ENCODE measurements at regions not wholly inside any gene's neighbourhood (a gene's known extent, or its start where the extent isn't known, plus 50 kb on each side); places are given as distances from the start of the nearest gene placed in this dataset.

GRCh38 chr17:73722165-73722564 lies 77.9 kb upstream of the SDK2 start:
- no peak for DNase-seq (ENCODE audit: low read depth in 4 of 4, low spot score in 3 of 4)

GRCh38 chr17:73723317-73723716 lies 79.1 kb upstream of the SDK2 start:
- no peak for DNase-seq (ENCODE audit: low read depth in 4 of 4, low spot score in 3 of 4)

GRCh38 chr17:73724341-73724740 lies 80.1 kb upstream of the SDK2 start:
- no peak for DNase-seq (ENCODE audit: low read depth in 4 of 4, low spot score in 3 of 4)

- no peak for DNase-seq (ENCODE audit: low read depth in 4 of 4, low spot score in 3 of 4)
These were observed 80.7 kb upstream of the SDK2 start for GRCh38 chr17:73724990-73725389.

- DNase-seq (ENCODE audit: low read depth in 4 of 4, low spot score in 3 of 4), result no peak
These were observed 81.7 kb upstream of the SDK2 start for GRCh38 chr17:73725794-73726515.

DNA sequence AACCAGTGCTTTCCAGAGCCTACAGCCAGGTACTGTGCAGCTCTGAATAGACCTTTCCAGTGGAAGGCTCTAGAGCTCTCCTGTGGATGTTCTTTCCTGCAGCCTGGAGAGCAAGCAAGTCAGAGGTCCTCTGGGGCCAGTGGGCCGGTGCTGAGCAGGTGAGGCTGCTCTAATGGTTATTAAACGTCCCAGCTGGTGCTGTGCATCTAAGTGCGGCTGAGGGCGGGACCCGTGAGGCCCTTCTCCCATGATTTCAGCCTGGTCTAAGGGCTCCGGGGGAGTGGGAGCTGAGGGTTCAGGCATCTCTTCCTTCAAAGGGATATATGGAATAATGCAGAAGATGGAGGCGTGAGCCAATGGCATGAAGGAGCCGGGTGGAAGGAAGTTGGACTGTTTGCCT lies 83.7 kb upstream of the SDK2 start:
- no peak for DNase-seq (ENCODE audit: low read depth in 4 of 4, low spot score in 3 of 4)

GRCh38 chr17:73729101-73729500 lies 84.9 kb upstream of the SDK2 start:
- no peak for DNase-seq (ENCODE audit: low read depth in 4 of 4, low spot score in 3 of 4)

DNA sequence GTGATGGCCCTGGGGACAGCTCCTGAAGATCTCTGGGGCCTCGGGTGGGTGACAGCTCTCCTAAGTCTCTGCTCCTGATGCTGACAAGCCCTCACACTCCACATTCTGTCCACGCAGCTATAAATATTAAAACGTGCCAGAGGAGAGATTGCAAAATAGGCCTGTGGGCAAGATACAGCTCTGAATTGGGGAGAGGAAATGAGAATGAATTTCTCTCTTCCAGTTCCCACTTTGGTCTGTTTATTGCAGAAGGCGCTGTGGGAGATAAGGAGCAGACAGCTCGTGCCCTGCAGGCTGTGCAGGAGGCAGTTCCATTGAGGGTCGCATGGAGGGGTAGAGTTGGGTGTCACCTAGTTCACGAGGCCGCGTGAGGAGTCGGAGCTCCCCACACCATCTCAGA lies 87.5 kb upstream of the SDK2 start:
- no peak for DNase-seq (ENCODE audit: low read depth in 4 of 4, low spot score in 3 of 4)

DNA sequence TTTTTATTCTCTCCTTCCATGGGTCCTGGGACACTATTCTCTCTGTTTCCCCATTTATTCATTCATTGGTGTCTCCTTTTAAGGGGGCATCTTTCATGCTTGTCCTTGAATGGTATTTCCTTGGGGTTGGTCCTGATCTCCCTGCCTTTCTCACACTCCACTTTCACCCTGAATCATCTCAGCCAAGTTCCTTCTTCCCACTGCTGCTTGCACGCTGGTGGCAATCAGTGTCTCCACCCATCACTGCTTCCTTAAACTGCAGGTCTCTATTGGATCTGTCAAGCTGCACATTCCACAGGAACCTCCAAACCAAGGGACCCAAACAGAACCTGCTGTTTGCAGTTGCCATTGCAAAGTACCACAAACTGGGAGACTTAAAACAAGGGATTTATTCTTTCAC lies 89.3 kb upstream of the SDK2 start:
- DNase-seq (ENCODE audit: low read depth in 4 of 4, low spot score in 3 of 4), result no peak

GRCh38 chr17:73735245-73735644 lies 91.0 kb upstream of the SDK2 start:
- DNase-seq (ENCODE audit: low read depth in 4 of 4, low spot score in 3 of 4), result no peak

DNA sequence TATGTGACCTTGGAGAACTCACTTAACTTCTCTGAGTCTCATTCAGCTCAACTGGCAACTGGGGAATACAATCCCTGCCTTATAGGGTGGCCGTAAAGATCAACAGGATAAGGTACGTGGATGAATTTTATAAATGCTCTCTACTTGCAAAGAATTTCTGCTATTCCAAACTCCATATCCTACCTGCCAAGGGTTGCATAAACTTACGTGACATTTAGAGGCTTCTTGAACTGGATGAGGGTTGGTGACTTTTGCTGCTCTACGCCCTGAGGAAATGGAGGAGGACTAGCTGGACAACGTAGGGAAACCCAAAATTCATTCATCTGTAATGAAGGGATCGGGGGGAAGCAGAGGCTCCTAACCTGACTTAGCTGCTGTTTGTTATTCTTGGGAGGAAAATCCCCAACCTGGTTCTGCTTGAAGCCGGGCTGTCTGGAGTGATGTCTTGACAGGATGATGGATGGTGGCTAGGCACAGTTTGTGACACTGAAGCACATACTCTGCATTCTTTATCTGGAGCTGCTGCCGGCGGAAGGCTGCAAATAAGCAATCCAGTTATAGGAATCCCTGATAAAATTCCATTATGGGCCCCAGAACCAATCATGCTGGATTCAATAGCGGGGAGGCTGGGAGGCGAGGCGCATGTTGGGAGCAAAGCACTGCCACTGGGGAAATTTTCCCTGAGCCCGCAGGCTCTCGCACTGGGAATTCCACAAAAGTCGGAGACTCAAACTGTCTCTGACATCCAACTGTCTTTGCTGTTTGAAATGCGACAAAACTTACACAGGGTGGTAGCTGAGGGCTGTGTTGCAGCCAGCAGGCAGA lies 94.7 kb upstream of the SDK2 start:
- DNase-seq (ENCODE audit: low read depth in 4 of 4, low spot score in 3 of 4), result no peak

- DNase-seq (ENCODE audit: low read depth in 4 of 4, low spot score in 3 of 4), result no peak
These were observed 96.1 kb upstream of the SDK2 start for GRCh38 chr17:73740370-73740769.

DNA sequence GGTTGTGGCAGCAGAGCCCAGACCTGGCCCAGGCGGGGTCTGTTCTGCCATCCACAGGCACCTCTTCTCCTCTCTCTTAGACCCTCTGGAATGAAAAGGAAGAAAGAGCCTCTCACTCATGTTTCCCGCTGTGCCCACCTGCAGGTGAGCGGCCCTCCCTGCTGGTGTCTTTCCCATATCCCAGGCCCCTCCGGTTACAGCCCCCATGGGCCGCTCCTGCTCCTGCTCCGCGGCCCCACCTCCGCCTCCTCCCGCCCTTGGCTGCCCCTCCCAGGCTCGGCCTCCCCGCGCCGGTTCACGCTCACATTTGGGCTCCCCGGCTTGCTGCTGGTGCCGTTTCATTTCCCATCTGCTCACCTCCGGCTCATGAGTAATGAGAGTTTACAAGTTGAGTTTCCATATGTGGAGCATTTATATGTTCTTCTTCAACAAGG lies 98.7 kb upstream of the SDK2 start:
- no peak for DNase-seq (ENCODE audit: low read depth in 4 of 4, low spot score in 3 of 4)

GRCh38 chr17:73743518-73744201 lies 99.4 kb upstream of the SDK2 start:
- DNase-seq (ENCODE audit: low read depth in 4 of 4, low spot score in 3 of 4), result no peak

DNA sequence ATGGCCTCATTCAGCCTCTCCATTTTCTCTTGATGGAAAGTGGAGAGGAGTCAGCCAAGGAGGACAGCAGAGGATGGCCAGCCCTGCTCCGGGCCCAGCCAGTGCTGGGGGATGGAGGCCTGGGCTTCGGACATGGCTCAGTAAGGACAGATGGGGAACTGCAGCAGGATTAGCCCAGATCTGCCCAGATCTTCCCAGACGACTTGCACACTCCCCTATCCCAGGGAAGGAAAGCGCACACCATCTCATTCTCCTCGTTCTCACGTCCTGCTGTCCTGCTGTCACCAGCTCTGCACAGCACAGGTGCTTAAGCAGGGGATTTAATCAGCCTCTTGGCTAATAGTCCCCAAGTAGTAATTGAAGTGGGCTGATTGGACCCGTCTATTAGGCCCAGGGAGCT lies 100.2 kb upstream of the SDK2 start:
- no peak for DNase-seq (ENCODE audit: low read depth in 4 of 4, low spot score in 3 of 4)

DNA sequence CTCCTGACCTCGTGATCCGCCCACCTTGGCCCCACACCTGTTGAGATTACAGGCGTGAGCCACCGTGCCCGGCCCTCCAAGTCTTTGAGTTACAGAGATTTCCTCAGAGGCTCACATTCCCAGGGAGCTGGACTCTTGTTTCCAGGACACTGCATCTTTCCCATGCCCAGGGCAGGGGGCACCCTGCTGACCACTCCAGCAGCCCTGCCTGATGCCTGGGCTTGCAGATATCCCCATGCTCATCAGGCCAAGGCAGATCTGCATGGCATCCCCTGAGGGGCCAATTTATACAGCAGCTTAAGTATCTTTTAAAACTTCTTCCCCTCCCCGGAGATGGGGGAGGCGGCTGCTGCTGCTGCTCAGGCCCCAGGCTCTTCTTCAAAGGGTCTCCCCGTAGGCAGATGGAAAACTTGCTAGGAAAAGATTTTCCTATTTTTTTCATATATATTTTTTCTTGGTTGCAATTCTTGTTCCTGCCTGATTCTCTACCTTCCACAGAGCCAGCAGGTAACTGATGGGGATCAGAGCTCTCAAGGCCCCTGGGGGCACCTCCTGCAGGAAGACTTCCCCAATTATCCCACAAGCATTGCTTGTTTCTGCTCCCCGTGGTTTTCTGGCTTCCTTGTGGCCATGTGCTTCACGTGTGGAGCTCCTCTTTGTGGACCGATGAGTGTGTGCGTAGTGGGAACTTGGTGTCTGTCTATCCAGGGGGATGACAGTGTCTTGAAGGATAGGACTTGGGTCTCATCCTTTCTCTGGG lies 102.2 kb upstream of the SDK2 start:
- no peak for DNase-seq (ENCODE audit: low read depth in 4 of 4, low spot score in 3 of 4)

DNA sequence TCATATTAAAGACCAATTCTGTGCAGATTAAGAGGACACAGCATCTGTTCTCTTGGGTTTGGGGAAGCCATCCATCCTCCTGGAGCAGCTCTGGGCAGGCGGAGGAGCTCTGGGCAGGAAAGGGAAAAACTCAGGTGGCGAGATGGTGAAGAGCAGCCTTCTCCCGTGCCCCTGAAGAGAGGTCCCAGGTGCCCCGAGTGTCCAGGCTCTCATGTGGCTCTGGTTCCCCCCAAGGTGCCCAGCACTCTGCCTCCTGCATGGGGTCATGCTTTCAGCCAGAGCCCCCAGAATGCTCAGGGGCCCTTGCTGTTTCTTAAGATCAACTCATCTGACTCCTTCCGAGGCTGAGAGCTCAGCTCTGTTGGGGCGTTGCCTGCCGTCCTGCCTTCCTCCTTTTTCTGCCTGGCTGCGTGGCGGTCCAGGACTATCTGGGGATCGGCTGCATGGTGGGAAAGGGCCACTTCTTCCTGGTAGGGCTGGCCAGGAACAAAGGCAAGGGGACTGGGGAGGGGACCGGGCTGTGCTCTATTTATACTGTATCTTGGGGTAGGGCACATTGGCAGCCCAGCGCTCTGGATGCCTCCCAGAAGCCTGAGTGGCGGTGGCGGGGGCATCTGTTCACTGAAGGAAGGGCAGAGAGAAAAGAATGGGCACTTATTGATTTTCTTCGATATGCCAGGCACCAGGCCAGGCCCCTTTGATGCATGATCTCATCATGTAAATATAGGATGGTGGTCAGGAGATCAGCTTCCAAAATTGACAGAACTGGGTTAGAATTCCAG lies 103.2 kb upstream of the SDK2 start:
- no peak for DNase-seq (ENCODE audit: low read depth in 4 of 4, low spot score in 3 of 4)

DNA sequence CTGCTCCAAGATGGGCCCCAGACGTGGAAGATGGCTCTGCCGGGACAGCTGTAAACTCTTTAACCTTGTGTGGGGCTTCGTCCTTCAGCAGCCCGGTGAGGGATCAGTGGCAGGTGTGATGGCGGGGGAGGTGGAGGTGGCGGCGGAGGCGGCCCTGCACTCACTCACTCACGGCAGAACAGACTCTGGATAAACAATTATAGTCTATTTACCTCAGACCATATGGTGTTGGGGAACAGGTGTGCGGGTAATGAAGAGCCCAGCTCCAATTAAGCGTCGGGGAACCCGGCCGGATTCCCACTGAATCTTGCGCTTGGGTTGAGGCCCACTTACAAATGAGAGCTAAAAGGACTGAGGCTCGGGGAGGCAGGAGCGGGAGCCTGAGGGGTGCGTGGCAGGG lies 104.3 kb upstream of the SDK2 start:
- DNase-seq (ENCODE audit: low read depth in 4 of 4, low spot score in 3 of 4), result no peak

GRCh38 chr17:73749337-73749823 lies 105.1 kb upstream of the SDK2 start:
- no peak for DNase-seq (ENCODE audit: low read depth in 4 of 4, low spot score in 3 of 4)

All from right renal pelvis (tissue), 4 donors.